Osteocyte (in vitro differentiated cells): ENCODE measurements at regions not wholly inside any gene's neighbourhood (a gene's known extent, or its start where the extent isn't known, plus 50 kb on each side); places are given as distances from the start of the nearest gene placed in this dataset.

ENCODE experiments used
- DNase-seq: peaks from one replicate; pipeline ENCODE4 v3.0.0; 2021; ENCODE audit warnings: mixed read lengths; ENCODE audit not compliant: unreplicated experiment; ENCODE audit errors: extremely low spot score
- H3K27ac Mint-ChIP-seq: one replicate; pipeline ENCODE4 v1.8.0; 2021; ENCODE audit warnings: mild to moderate bottlenecking, mixed read lengths; ENCODE audit not compliant: unreplicated experiment
- H3K27me3 Mint-ChIP-seq: one replicate; pipeline ENCODE4 v1.8.0; 2021; ENCODE audit warnings: mixed read lengths; ENCODE audit not compliant: unreplicated experiment
- H3K36me3 Mint-ChIP-seq: one replicate; pipeline ENCODE4 v1.8.0; 2021; ENCODE audit warnings: mixed read lengths; ENCODE audit not compliant: unreplicated experiment
- H3K4me1 Mint-ChIP-seq: one replicate; pipeline ENCODE4 v1.8.0; 2021; ENCODE audit warnings: mixed read lengths; ENCODE audit not compliant: unreplicated experiment
- H3K4me3 Mint-ChIP-seq: one replicate; pipeline ENCODE4 v1.8.0; 2021; ENCODE audit warnings: mild to moderate bottlenecking, moderate library complexity, mixed read lengths; ENCODE audit not compliant: unreplicated experiment
- H3K9me3 Mint-ChIP-seq: one replicate; pipeline ENCODE4 v1.8.0; 2021; ENCODE audit warnings: mixed read lengths; ENCODE audit not compliant: unreplicated experiment
- TF ChIP-seq, protein P1 (sequence below): fragments of 200-600 bp; sonication (generic); IDR thresholded peaks from 2 replicates; pipeline ENCODE4 v1.5.0; 2021; ENCODE audit warnings: antibody characterized with exemption, mild to moderate bottlenecking, moderate library complexity

DNA sequence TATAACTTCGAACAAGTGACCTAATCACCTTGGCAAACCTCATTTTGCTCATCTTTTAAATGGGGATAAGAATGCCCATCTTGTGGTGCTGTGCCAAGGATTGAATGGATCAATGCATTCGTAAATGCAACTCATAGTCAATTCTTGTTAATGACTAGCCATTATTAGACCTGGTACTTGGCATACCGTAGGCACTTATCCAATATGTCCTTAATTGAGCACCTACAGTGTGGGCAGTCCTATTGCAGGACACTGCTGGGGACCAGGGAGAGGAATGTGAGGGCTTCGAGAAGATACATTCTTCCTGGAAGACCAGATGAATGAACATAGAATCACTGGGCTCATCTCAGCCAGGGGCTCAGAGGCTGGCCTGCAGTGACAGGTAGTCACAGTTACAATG is 177.2 kb upstream of the TLE3 start:
- Mint-ChIP-seq H3K36me3 (no peaks in the 10 kb centered on the region), H3K27me3 (peaks cover 55% of the 10 kb centered on the region)

DNA sequence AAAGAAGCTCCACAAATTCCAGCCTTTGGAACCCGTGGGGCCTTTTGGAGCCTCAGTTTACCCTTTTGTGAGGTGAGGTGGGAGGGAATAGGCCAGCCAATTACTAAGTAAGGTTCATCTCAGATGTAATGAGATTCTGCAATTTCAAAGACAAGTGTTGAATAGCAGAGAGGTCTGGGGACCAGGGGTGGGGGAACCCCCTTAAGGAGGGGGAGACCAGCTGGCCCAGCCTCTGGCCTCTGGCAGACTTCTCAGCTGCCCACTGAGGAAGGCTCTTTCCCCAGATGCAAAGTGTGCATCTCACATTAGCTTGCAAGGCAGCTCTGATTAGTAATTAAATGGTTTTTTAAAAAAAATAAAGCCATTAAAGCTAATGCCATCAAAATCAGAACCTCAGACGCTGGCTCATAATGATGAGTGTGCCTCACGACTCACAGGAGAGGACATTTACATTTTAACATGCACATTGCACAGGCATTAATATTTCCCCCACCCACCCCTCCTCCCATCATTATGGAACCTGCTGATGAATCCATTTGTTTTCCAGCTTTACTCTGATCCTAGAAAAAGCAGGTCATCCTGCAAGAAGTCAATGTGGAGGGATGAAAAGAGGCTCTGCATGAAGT is 176.7 kb upstream of the TLE3 start:
- TF ChIP-seq, protein P1, sequence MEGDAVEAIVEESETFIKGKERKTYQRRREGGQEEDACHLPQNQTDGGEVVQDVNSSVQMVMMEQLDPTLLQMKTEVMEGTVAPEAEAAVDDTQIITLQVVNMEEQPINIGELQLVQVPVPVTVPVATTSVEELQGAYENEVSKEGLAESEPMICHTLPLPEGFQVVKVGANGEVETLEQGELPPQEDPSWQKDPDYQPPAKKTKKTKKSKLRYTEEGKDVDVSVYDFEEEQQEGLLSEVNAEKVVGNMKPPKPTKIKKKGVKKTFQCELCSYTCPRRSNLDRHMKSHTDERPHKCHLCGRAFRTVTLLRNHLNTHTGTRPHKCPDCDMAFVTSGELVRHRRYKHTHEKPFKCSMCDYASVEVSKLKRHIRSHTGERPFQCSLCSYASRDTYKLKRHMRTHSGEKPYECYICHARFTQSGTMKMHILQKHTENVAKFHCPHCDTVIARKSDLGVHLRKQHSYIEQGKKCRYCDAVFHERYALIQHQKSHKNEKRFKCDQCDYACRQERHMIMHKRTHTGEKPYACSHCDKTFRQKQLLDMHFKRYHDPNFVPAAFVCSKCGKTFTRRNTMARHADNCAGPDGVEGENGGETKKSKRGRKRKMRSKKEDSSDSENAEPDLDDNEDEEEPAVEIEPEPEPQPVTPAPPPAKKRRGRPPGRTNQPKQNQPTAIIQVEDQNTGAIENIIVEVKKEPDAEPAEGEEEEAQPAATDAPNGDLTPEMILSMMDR: no peak
- H3K9me3 Mint-ChIP-seq: no peaks in the 10 kb centered on the region
- H3K4me1 Mint-ChIP-seq: peaks cover 11% of the 10 kb centered on the region
- no peak overlapping the region for H3K27ac Mint-ChIP-seq
- peaks cover 60% of the 10 kb centered on the region for H3K27me3 Mint-ChIP-seq
- no peak for DNase-seq
- H3K4me3 Mint-ChIP-seq: no peak overlapping the region
- no peaks in the 10 kb centered on the region for H3K36me3 Mint-ChIP-seq

More for the DNA sequence above, 177.2 kb upstream of the TLE3 start:
- Mint-ChIP-seq H3K27ac (no peak overlapping the region), H3K4me1 (peaks cover 11% of the 10 kb centered on the region), H3K9me3 (no peaks in the 10 kb centered on the region), H3K4me3 (no peak overlapping the region)
- DNase-seq: no peak
- TF ChIP-seq, protein P1: no peak

DNA sequence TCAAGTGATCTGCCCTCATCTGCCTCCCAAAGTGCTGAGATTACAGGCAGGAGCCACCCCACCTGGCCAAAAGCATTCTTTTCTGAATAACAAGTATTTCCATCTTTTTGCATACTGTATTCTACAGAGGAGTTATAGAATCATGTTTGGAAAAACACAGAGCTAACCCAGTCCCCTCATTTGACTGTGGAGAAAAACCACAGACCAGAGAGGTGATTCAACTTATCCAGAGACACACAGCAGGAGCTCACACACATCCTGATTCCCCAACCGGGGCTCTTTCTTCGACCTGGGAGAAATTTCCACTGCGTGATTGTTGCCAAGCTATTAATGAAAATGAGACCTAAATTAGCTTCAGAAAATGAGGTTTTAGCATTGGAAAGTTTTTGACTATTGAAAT is 176.1 kb upstream of the TLE3 start:
- H3K36me3 Mint-ChIP-seq: no peaks in the 10 kb centered on the region
- DNase-seq: no peak
- H3K9me3 Mint-ChIP-seq: no peaks in the 10 kb centered on the region
- peaks cover 59% of the 10 kb centered on the region for H3K27me3 Mint-ChIP-seq
- H3K4me1 Mint-ChIP-seq: peaks cover 11% of the 10 kb centered on the region
- no peak overlapping the region for H3K27ac Mint-ChIP-seq
- TF ChIP-seq, protein P1: no peak
- no peak overlapping the region for H3K4me3 Mint-ChIP-seq

DNA sequence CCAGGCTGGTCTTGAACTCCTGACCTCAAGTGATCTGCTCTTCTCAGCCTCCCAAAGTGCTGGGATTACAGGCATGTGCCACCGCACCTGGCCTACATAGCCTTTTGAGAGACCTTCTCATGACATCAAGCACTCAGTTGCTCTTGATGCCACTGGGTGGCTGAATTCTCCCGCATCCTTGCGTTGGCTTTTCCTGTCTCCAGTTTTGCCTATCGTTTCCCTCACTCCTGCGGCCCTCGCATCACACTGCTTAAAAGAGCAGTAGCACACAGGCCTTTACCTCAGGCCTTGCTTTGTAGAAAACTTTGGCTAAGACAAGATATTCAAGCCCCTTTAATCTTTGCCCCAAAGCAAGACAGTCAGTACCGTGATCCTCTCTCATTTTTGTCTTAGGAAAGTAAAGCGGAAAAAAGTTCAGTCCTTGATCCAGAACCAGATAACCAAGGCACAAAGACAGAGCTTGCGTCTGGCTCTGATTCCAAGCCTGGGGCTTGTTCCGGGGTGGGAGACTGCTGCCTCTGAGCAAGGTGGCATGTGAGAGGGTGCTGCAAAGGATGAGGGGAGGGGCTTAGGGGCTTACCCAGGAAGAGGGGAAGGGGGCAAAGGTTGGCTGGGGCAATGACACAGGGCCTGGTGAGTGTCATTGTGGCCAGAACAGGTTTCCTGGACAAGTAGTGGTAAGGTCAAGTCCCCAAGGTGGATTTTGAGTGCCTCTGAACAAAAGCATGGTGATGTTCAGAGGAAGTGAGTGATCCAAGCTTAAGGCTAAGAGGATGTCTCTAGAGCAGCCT is 175.0 kb upstream of the TLE3 start:
- H3K27me3 Mint-ChIP-seq: peaks cover 60% of the 10 kb centered on the region
- no peaks in the 10 kb centered on the region for H3K9me3 Mint-ChIP-seq
- TF ChIP-seq, protein P1: no peak
- no peak overlapping the region for H3K4me3 Mint-ChIP-seq
- H3K36me3 Mint-ChIP-seq: no peaks in the 10 kb centered on the region
- H3K27ac Mint-ChIP-seq: no peak overlapping the region
- DNase-seq: no peak
- H3K4me1 Mint-ChIP-seq: peaks cover 11% of the 10 kb centered on the region

DNA sequence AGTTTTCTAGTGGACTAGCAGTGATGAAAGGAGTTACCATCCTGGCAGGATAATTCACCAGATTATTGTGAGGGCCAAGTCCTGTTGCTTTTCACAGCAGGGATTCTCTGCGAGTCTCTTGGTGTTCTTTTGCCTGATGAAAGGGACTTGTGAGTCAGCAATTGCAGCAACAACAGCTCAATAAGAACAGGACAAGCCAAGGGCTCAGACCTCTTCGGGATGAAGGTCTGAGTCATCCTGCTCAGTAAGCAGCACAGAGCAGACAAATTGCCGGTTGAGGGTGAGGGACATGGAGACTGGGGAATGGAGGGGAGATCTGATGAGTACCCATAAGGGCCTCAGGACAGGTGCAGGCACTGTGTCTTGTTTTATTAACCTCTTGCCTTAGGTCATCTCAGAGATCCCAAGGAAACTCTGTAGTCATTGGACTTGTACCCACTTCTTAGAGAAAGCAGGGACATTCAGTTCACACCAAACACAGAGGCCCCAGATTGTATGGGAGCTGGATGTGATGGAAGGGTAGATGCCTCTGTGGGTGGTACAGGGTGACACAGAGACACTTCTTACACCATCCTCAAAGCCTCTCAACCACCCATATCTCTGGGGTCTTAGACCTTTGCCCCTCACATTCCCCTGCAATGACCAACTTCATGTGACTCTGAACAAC is 173.8 kb upstream of the TLE3 start:
- H3K27ac Mint-ChIP-seq: no peak overlapping the region
- H3K9me3 Mint-ChIP-seq: no peaks in the 10 kb centered on the region
- H3K4me3 Mint-ChIP-seq: no peak overlapping the region
- TF ChIP-seq, protein P1: no peak
- DNase-seq: no peak
- H3K27me3 Mint-ChIP-seq: peaks cover 62% of the 10 kb centered on the region
- no peaks in the 10 kb centered on the region for H3K36me3 Mint-ChIP-seq
- peaks cover 14% of the 10 kb centered on the region for H3K4me1 Mint-ChIP-seq
